DOHH2 (cell line): ENCODE measurements at regions not wholly inside any gene's neighbourhood (a gene's known extent, or its start where the extent isn't known, plus 50 kb on each side); places are given as distances from the start of the nearest gene placed in this dataset.

ENCODE experiments used
- CTCF ChIP-seq: fragments of 200-600 bp; sonication (generic); IDR thresholded peaks from one replicate; pipeline ENCODE4 v1.5.1; 2014; ENCODE audit warnings: antibody characterized with exemption, mild to moderate bottlenecking, low read depth, low read length; ENCODE audit not compliant: poor library complexity, severe bottlenecking
- EZH2phosphoT487 ChIP-seq: fragments of 200-600 bp; sonication (generic); IDR thresholded peaks from 2 replicates; pipeline ENCODE4 v1.6.1; 2017; ENCODE audit warnings: borderline replicate concordance, mild to moderate bottlenecking, antibody characterized with exemption, low read length, moderate library complexity, mixed read lengths

- TF ChIP-seq CTCF = no peak
- no peak for TF ChIP-seq EZH2phosphoT487
Measured at GRCh38 chr4:162945713-162946112, 221.0 kb downstream of the NAF1 start.
